ENCODE measurements at regions not wholly inside any gene's neighbourhood (a gene's known extent, or its start where the extent isn't known, plus 50 kb on each side); places are given as distances from the start of the nearest gene placed in this dataset.

DNA sequence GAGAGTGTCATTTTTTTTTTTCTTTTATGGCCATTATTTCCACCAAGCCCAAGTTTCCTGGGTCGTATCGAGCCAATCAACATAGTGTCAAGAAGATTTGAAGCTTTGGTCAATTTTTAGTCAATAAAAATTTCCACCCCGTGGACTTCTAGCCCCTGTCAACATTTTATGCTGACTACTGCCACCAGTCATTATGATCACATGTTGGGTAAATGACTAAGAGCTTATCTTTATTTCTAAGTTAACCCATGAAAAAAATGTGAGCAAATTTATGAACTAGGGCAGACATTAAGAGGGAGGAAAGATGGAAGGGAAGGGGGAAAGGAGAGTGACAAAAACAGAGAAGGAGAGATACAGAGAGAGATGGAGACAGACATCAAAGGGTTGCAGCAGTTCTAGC is 143.5 kb upstream of the ALDH1B1 start:
- no peak for TF ChIP-seq EZH2phosphoT487 (IDR thresholded peaks at IDR 0.05; ENCODE audit: borderline replicate concordance)
- TF ChIP-seq, protein P1, sequence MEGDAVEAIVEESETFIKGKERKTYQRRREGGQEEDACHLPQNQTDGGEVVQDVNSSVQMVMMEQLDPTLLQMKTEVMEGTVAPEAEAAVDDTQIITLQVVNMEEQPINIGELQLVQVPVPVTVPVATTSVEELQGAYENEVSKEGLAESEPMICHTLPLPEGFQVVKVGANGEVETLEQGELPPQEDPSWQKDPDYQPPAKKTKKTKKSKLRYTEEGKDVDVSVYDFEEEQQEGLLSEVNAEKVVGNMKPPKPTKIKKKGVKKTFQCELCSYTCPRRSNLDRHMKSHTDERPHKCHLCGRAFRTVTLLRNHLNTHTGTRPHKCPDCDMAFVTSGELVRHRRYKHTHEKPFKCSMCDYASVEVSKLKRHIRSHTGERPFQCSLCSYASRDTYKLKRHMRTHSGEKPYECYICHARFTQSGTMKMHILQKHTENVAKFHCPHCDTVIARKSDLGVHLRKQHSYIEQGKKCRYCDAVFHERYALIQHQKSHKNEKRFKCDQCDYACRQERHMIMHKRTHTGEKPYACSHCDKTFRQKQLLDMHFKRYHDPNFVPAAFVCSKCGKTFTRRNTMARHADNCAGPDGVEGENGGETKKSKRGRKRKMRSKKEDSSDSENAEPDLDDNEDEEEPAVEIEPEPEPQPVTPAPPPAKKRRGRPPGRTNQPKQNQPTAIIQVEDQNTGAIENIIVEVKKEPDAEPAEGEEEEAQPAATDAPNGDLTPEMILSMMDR (conservative IDR thresholded peaks at IDR 0.05; ENCODE audit: low read length): no peak

DNA sequence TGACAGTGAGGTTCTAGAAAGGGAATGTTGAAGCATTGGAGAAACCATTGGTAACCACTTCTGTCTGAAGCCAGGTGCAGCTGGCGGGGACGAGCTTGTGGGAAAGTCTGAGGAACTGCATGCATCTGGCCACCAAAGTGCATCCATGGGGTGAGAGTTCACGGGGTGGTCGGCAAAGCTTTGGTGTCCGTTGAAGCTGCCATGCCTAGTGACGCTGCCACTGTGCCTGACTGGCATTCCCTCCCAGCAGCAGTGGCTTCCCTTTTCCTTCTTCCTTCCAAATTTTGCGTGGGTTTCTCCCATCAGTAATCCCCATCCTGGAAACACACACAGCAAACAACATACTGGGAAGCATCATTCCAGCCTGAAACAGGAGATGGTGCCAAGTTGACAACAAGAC is 145.7 kb upstream of the ALDH1B1 start:
- H3F3A ChIP-seq (ENCODE audit: low read depth): no peaks in the 10 kb centered on the region
- H3K9ac ChIP-seq (ENCODE audit: low read depth, low read length, poor library complexity, severe bottlenecking): no peak overlapping the region
- no peaks in the 10 kb centered on the region for H4K20me1 ChIP-seq (ENCODE audit: insufficient read depth, low read length, poor library complexity, severe bottlenecking)
- H3K36me3 ChIP-seq (ENCODE audit: insufficient read depth, low read length): no peaks in the 10 kb centered on the region
- no peak overlapping the region for H2AFZ ChIP-seq (ENCODE audit: low read length)
- H3K27me3 ChIP-seq (ENCODE audit: insufficient read depth, low read length, poor library complexity, severe bottlenecking): no peaks in the 10 kb centered on the region
- H3K9me3 ChIP-seq (ENCODE audit: insufficient read depth, low read depth, low read length): no peaks in the 10 kb centered on the region
- no peaks in the 10 kb centered on the region for H3K4me1 ChIP-seq (ENCODE audit: insufficient read depth, low read length, poor library complexity, severe bottlenecking)
- no peak overlapping the region for H3K4me3 ChIP-seq (ENCODE audit: low read length, poor library complexity, severe bottlenecking)
- H3K79me2 ChIP-seq (ENCODE audit: insufficient read depth, low read length): no peaks in the 10 kb centered on the region
- no peaks in the 10 kb centered on the region for H3K9me2 ChIP-seq (replicated peaks; ENCODE audit: low read depth, low read length)
- TF ChIP-seq, protein P1 (conservative IDR thresholded peaks at IDR 0.05; ENCODE audit: low read length): no peak
- no peak for TF ChIP-seq EZH2phosphoT487 (IDR thresholded peaks at IDR 0.05; ENCODE audit: borderline replicate concordance)
- H3K4me2 ChIP-seq (ENCODE audit: low read depth, low read length, poor library complexity, severe bottlenecking): no peak overlapping the region

More for the DNA sequence above, 143.5 kb upstream of the ALDH1B1 start:
- no peaks in the 10 kb centered on the region for H3K79me2 ChIP-seq (ENCODE audit: insufficient read depth, low read length)
- H3K4me1 ChIP-seq (ENCODE audit: insufficient read depth, low read length, poor library complexity, severe bottlenecking): no peaks in the 10 kb centered on the region
- no peaks in the 10 kb centered on the region for H3F3A ChIP-seq (ENCODE audit: low read depth)
- H3K36me3 ChIP-seq (ENCODE audit: insufficient read depth, low read length): no peaks in the 10 kb centered on the region
- no peak overlapping the region for H3K4me3 ChIP-seq (ENCODE audit: low read length, poor library complexity, severe bottlenecking)
- no peak overlapping the region for H2AFZ ChIP-seq (ENCODE audit: low read length)
- no peaks in the 10 kb centered on the region for H3K9me2 ChIP-seq (replicated peaks; ENCODE audit: low read depth, low read length)
- H3K4me2 ChIP-seq (ENCODE audit: low read depth, low read length, poor library complexity, severe bottlenecking): no peak overlapping the region
- no peaks in the 10 kb centered on the region for H4K20me1 ChIP-seq (ENCODE audit: insufficient read depth, low read length, poor library complexity, severe bottlenecking)
- H3K9ac ChIP-seq (ENCODE audit: low read depth, low read length, poor library complexity, severe bottlenecking): no peak overlapping the region
- no peaks in the 10 kb centered on the region for H3K27me3 ChIP-seq (ENCODE audit: insufficient read depth, low read length, poor library complexity, severe bottlenecking)
- H3K9me3 ChIP-seq (ENCODE audit: insufficient read depth, low read depth, low read length): no peaks in the 10 kb centered on the region

DNA sequence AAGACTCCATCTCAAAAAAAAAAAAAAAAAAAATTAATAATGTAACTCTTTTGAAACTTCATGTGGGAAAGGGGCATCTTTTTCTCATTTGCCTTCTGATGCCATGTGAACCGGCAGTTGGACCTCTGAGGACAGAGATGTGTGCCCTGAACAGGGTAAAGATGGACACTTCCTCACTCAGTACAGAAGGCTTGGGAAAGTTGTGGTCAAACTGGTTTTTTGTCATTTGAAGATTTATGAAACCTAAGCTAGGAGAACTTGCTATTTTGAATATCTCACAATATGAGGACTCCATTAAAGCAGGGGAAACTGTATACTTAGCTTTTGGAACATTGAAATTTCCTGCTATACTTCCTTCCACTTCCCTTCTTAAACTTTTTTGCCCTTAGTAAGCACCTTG is 147.5 kb upstream of the ALDH1B1 start:
- no peaks in the 10 kb centered on the region for H3K4me1 ChIP-seq (ENCODE audit: insufficient read depth, low read length, poor library complexity, severe bottlenecking)
- H3K4me2 ChIP-seq (ENCODE audit: low read depth, low read length, poor library complexity, severe bottlenecking): no peak overlapping the region
- no peak overlapping the region for H3K9ac ChIP-seq (ENCODE audit: low read depth, low read length, poor library complexity, severe bottlenecking)
- H3K36me3 ChIP-seq (ENCODE audit: insufficient read depth, low read length): no peaks in the 10 kb centered on the region
- no peaks in the 10 kb centered on the region for H3K9me3 ChIP-seq (ENCODE audit: insufficient read depth, low read depth, low read length)
- no peaks in the 10 kb centered on the region for H3F3A ChIP-seq (ENCODE audit: low read depth)
- no peaks in the 10 kb centered on the region for H4K20me1 ChIP-seq (ENCODE audit: insufficient read depth, low read length, poor library complexity, severe bottlenecking)
- H3K79me2 ChIP-seq (ENCODE audit: insufficient read depth, low read length): no peaks in the 10 kb centered on the region
- H3K27me3 ChIP-seq (ENCODE audit: insufficient read depth, low read length, poor library complexity, severe bottlenecking): no peaks in the 10 kb centered on the region
- H2AFZ ChIP-seq (ENCODE audit: low read length): no peak overlapping the region
- no peak overlapping the region for H3K4me3 ChIP-seq (ENCODE audit: low read length, poor library complexity, severe bottlenecking)
- no peaks in the 10 kb centered on the region for H3K9me2 ChIP-seq (replicated peaks; ENCODE audit: low read depth, low read length)
- no peak for TF ChIP-seq EZH2phosphoT487 (IDR thresholded peaks at IDR 0.05; ENCODE audit: borderline replicate concordance)
- TF ChIP-seq, protein P1 (conservative IDR thresholded peaks at IDR 0.05; ENCODE audit: low read length): no peak

All from Loucy (cell line).